Ishikawa (cell line): ENCODE measurements at regions not wholly inside any gene's neighbourhood (a gene's known extent, or its start where the extent isn't known, plus 50 kb on each side); places are given as distances from the start of the nearest gene placed in this dataset.

Experiments used
- CEBPB ChIP-seq: IDR thresholded peaks from 2 replicates; pipeline ENCODE4 v1.6.1; 2012
- EGR1 ChIP-seq: IDR thresholded peaks from 2 replicates; pipeline ENCODE4 v1.6.1; 2012
- EP300 ChIP-seq: IDR thresholded peaks from 2 replicates; pipeline ENCODE4 v1.6.1; 2012; ENCODE audit warnings: borderline replicate concordance
- FOXM1 ChIP-seq: IDR thresholded peaks from 2 replicates; pipeline ENCODE4 v1.6.1; 2012; ENCODE audit warnings: low read depth, borderline replicate concordance
- NFIC ChIP-seq: IDR thresholded peaks from 2 replicates; pipeline ENCODE4 v1.6.1; 2012
- RAD21 ChIP-seq: IDR thresholded peaks from 2 replicates; pipeline ENCODE4 v1.6.1; 2012; ENCODE audit warnings: low read depth
- TAF1 ChIP-seq: IDR thresholded peaks from 2 replicates; pipeline ENCODE4 v1.6.1; 2012; ENCODE audit warnings: low read depth, mild to moderate bottlenecking
- YY1 ChIP-seq: IDR thresholded peaks from 2 replicates; pipeline ENCODE4 v1.6.1; 2012; ENCODE audit warnings: low read depth
- ZBTB7A ChIP-seq: IDR thresholded peaks from 2 replicates; pipeline ENCODE4 v1.6.1; 2012; ENCODE audit warnings: low read depth
- TF ChIP-seq, protein P1 (sequence below): IDR thresholded peaks from 2 replicates; pipeline ENCODE4 v1.6.1; 2012
- TF ChIP-seq, protein P2 (sequence below): IDR thresholded peaks from 2 replicates; pipeline ENCODE4 v1.6.1; 2012; ENCODE audit warnings: low read depth, mild to moderate bottlenecking
- TF ChIP-seq, protein P3 (sequence below): IDR thresholded peaks from 2 replicates; pipeline ENCODE4 v1.6.1; 2012

DNA sequence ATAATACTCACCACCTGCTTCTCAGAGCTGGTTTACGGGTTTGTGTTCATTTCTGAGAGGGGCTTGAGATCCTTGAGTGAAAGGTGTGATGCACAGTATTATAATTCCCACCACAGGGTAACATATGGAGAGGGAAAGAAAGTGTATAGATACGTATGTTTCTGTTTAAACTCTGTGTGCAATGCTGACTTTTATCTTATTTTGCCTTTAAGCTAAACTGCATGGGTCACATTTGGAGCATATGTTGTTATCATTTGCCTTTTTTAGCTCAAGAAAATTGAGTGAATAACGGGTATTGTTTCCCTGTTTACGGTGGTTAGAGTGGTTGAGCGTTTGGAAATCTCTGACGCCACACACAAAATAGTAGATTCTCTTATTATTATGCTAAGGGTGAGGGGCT is 191.1 kb upstream of the NFIA start:
- no peak for TF ChIP-seq CEBPB
- TF ChIP-seq, protein P1, sequence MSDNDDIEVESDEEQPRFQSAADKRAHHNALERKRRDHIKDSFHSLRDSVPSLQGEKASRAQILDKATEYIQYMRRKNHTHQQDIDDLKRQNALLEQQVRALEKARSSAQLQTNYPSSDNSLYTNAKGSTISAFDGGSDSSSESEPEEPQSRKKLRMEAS, result no peak
- TF ChIP-seq, protein P2, sequence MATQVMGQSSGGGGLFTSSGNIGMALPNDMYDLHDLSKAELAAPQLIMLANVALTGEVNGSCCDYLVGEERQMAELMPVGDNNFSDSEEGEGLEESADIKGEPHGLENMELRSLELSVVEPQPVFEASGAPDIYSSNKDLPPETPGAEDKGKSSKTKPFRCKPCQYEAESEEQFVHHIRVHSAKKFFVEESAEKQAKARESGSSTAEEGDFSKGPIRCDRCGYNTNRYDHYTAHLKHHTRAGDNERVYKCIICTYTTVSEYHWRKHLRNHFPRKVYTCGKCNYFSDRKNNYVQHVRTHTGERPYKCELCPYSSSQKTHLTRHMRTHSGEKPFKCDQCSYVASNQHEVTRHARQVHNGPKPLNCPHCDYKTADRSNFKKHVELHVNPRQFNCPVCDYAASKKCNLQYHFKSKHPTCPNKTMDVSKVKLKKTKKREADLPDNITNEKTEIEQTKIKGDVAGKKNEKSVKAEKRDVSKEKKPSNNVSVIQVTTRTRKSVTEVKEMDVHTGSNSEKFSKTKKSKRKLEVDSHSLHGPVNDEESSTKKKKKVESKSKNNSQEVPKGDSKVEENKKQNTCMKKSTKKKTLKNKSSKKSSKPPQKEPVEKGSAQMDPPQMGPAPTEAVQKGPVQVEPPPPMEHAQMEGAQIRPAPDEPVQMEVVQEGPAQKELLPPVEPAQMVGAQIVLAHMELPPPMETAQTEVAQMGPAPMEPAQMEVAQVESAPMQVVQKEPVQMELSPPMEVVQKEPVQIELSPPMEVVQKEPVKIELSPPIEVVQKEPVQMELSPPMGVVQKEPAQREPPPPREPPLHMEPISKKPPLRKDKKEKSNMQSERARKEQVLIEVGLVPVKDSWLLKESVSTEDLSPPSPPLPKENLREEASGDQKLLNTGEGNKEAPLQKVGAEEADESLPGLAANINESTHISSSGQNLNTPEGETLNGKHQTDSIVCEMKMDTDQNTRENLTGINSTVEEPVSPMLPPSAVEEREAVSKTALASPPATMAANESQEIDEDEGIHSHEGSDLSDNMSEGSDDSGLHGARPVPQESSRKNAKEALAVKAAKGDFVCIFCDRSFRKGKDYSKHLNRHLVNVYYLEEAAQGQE, result no peak
- TF ChIP-seq NFIC, result no peak
- no peak for TF ChIP-seq EP300
- TF ChIP-seq EGR1, result no peak
- TF ChIP-seq, protein P3, sequence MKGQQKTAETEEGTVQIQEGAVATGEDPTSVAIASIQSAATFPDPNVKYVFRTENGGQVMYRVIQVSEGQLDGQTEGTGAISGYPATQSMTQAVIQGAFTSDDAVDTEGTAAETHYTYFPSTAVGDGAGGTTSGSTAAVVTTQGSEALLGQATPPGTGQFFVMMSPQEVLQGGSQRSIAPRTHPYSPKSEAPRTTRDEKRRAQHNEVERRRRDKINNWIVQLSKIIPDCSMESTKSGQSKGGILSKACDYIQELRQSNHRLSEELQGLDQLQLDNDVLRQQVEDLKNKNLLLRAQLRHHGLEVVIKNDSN, result no peak
- no peak for TF ChIP-seq TAF1
- no peak for TF ChIP-seq RAD21
- no peak for TF ChIP-seq YY1
- TF ChIP-seq FOXM1, result no peak
- TF ChIP-seq ZBTB7A, result no peak
